ENCODE measurements at regions not wholly inside any gene's neighbourhood (a gene's known extent, or its start where the extent isn't known, plus 50 kb on each side); places are given as distances from the start of the nearest gene placed in this dataset.

GRCh38 chr11:95698676-95699557, 90.7 kb downstream of the FAM76B start:
- Histone ChIP-seq H3K4me1 (ENCODE audit: insufficient read depth) (peaks cover 9% of the 10 kb centered on the region), H3K9me3 (no peaks in the 10 kb centered on the region), H3K4me3 (no peak overlapping the region), H3K27me3 (no peaks in the 10 kb centered on the region), H3K36me3 (no peaks in the 10 kb centered on the region), H3K27ac (no peak overlapping the region)
- no peak for DNase-seq
- TF ChIP-seq POLR2A (IDR thresholded peaks at IDR 0.05): no peak
- TF ChIP-seq EP300 (IDR thresholded peaks at IDR 0.05): no peak
- TF ChIP-seq CTCF (IDR thresholded peaks at IDR 0.05): no peak
- intact Hi-C loops (cut with DNase I): loop anchor here in 2 of 4 donors (5.0 to 10.0 kb wide), 2 partner anchors 184 to 467 kb away; partner anchors contain the start of gene SESN3 (in 1 of the 2)
- WGBS, 3 donors: 59 to 78% (median 69%) methylated on average over 4 of the region's 4 CpGs

GRCh38 chr11:95697614-95698408, 91.8 kb downstream of the FAM76B start:
- 42 to 64% (median 43%) methylated on average over 10 of the region's 10 CpGs for WGBS, 3 donors
- H3K36me3 ChIP-seq: no peaks in the 10 kb centered on the region

GRCh38 chr11:95695181-95695580, 94.4 kb downstream of the FAM76B start:
- Histone ChIP-seq H3K9me3 (no peaks in the 10 kb centered on the region), H3K36me3 (no peaks in the 10 kb centered on the region), H3K4me3 (no peak overlapping the region), H3K27ac (no peak overlapping the region), H3K27me3 (no peaks in the 10 kb centered on the region), H3K4me1 (ENCODE audit: insufficient read depth) (peaks cover 4% of the 10 kb centered on the region)
- TF ChIP-seq POLR2A (IDR thresholded peaks at IDR 0.05) (no peak), EP300 (IDR thresholded peaks at IDR 0.05) (no peak), CTCF (IDR thresholded peaks at IDR 0.05) (no peak)
- intact Hi-C loops (cut with DNase I): loop anchor here in 2 of 4 donors (5.0 to 10.0 kb wide), 2 partner anchors 180 to 463 kb away; partner anchors contain the start of gene SESN3 (in 1 of the 2)
- no peak for DNase-seq

More at GRCh38 chr11:95697614-95698408, 91.8 kb downstream of the FAM76B start:
- DNase-seq: peak in 1 of 5 donors; percentile 39
- Histone ChIP-seq H3K4me3 (no peak overlapping the region), H3K9me3 (no peaks in the 10 kb centered on the region), H3K4me1 (ENCODE audit: insufficient read depth) (peaks cover 4% of the 10 kb centered on the region), H3K27me3 (no peaks in the 10 kb centered on the region), H3K27ac (no peak overlapping the region)
- intact Hi-C loops (cut with DNase I): loop anchor here in 2 of 4 donors (5.0 to 10.0 kb wide), 2 partner anchors 183 to 466 kb away; partner anchors contain the start of gene SESN3 (in 1 of the 2)
- no peak for TF ChIP-seq POLR2A (IDR thresholded peaks at IDR 0.05)
- TF ChIP-seq EP300 (IDR thresholded peaks at IDR 0.05): no peak
- no peak for TF ChIP-seq CTCF (IDR thresholded peaks at IDR 0.05)

- WGBS, 3 donors: 0 to 28% (median 2%) methylated on average over 1 of the region's 1 CpG
- H3K27me3 ChIP-seq: no peaks in the 10 kb centered on the region
- no peak overlapping the region for H3K4me3 ChIP-seq
- TF ChIP-seq CTCF (IDR thresholded peaks at IDR 0.05): no peak
- TF ChIP-seq EP300 (IDR thresholded peaks at IDR 0.05): no peak
- no peak for TF ChIP-seq POLR2A (IDR thresholded peaks at IDR 0.05)
- no peaks in the 10 kb centered on the region for H3K36me3 ChIP-seq
- intact Hi-C loops (cut with DNase I): loop anchor here in 1 of 4 donors (10.0 kb wide), 1 partner anchor 178 kb away; no protein-coding TSS in a partner anchor
- DNase-seq: no peak
- peaks cover 4% of the 10 kb centered on the region for H3K4me1 ChIP-seq (ENCODE audit: insufficient read depth)
- no peak overlapping the region for H3K27ac ChIP-seq
- H3K9me3 ChIP-seq: no peaks in the 10 kb centered on the region
Observed at GRCh38 chr11:95693298-95693697, 96.3 kb downstream of the FAM76B start.

All from ovary (tissue), 7 donors.